ENCODE measurements at regions not wholly inside any gene's neighbourhood (a gene's known extent, or its start where the extent isn't known, plus 50 kb on each side); places are given as distances from the start of the nearest gene placed in this dataset.

DNA sequence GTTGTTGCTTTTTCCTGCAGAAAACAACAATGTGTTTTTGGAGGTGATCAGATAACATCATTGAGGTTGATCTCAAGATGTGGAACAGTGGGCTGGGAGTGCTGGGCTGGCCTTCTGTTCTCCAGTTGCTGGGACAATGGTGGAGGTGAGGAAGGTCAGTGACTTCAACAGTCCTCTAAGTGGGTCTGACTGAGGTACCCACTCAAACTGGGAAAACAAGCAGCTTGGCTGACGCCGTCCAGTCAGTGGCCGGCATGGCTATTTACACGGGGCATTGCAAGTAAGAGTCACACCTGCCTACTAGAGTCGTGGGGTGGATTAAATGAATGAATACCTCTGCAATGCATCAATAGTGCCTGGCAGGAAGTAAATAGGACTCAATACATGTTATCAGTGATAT lies 386.7 kb upstream of the ZFHX3 start:
- Histone ChIP-seq H3K27me3 (ENCODE audit: control insufficient read depth, insufficient read depth, low read length) (no peaks in the 10 kb centered on the region), H3K27ac (ENCODE audit: low read length) (no peak overlapping the region), H3K9me3 (ENCODE audit: control insufficient read depth, low read depth, low read length) (no peaks in the 10 kb centered on the region), H3K9ac (ENCODE audit: low read length) (no peak overlapping the region), H3K4me1 (ENCODE audit: control insufficient read depth, low read depth, low read length) (peaks cover 13% of the 10 kb centered on the region), H3K4me3 (ENCODE audit: low read length) (no peak overlapping the region), H3K36me3 (ENCODE audit: control insufficient read depth, low read depth, low read length) (no peaks in the 10 kb centered on the region)

DNA sequence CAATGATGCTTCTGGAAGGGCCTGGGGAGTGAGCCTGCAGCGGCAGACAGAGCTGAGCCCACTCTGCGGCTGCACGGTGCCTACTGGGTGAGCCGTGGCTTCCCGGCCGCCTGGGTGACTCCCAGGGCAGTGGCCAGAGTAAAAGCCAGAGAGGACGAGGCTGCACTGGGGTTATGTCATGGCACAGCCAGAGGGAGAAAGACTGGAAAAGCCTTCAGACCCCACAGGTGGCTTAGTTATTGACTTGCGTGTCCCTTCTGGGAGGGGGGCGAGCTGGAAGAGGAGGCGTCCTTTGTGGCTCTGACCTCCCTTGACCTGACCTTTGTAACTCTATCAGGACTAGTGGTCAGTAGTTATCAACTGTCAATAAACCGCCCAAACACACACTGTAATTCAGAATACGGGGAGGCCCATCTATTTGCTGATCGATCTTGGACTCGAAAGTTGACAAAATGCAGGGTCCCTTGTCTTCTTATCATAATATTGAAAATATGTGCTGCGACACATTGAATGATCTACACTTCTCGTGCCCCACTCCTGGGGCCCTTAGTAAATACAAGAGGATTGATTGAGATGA lies 385.9 kb upstream of the ZFHX3 start:
- Histone ChIP-seq H3K27ac (ENCODE audit: low read length) (no peak overlapping the region), H3K4me1 (ENCODE audit: control insufficient read depth, low read depth, low read length) (peaks cover 13% of the 10 kb centered on the region), H3K9me3 (ENCODE audit: control insufficient read depth, low read depth, low read length) (no peaks in the 10 kb centered on the region), H3K27me3 (ENCODE audit: control insufficient read depth, insufficient read depth, low read length) (no peaks in the 10 kb centered on the region), H3K9ac (ENCODE audit: low read length) (no peak overlapping the region), H3K36me3 (ENCODE audit: control insufficient read depth, low read depth, low read length) (no peaks in the 10 kb centered on the region), H3K4me3 (ENCODE audit: low read length) (no peak overlapping the region)

DNA sequence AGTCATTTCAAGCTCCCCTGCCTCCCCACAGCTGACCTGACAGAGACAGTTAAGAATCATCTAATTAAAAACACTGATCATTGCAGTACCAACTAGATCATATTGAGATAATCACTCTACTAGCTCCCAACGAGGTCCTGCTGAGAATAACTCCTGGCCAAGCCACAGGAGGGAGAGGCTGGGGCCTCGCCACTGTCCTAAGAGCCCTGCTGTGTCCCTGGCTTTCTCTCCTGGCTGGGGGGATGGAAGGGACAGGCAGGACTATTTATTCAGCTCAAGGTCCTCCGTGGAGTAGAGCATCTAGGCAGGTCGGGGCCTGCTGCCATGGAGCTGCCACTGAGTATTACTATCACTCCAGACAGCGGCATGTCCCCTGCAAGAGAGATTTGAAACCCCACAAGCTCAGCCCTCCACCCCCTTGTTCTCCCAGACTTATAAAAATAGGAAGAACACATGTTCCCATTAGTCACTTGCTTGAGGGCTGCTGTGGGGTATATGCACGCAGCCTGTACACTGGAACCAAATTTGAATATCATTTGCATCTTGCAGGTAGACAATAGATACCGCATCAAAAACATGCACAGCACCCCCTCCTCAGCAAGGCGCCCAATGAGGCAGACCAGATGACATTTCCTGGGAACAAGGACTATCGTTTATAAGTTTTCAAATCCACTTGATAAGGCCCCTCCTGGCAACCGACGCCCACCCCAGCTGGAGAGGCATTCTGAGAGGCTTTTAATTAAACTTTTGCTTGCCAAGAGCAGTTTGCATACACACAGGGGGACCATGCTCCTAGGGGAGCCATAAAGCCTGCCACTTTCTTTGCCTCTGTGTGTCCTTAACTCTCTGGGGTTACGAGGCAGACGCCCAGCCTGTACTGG lies 385.2 kb upstream of the ZFHX3 start:
- no peaks in the 10 kb centered on the region for H3K27me3 ChIP-seq (ENCODE audit: control insufficient read depth, insufficient read depth, low read length)
- H3K4me1 ChIP-seq (ENCODE audit: control insufficient read depth, low read depth, low read length): peaks cover 13% of the 10 kb centered on the region
- H3K4me3 ChIP-seq (ENCODE audit: low read length): no peak overlapping the region
- no peaks in the 10 kb centered on the region for H3K36me3 ChIP-seq (ENCODE audit: control insufficient read depth, low read depth, low read length)
- no peak overlapping the region for H3K9ac ChIP-seq (ENCODE audit: low read length)
- no peaks in the 10 kb centered on the region for H3K9me3 ChIP-seq (ENCODE audit: control insufficient read depth, low read depth, low read length)
- H3K27ac ChIP-seq (ENCODE audit: low read length): no peak overlapping the region

DNA sequence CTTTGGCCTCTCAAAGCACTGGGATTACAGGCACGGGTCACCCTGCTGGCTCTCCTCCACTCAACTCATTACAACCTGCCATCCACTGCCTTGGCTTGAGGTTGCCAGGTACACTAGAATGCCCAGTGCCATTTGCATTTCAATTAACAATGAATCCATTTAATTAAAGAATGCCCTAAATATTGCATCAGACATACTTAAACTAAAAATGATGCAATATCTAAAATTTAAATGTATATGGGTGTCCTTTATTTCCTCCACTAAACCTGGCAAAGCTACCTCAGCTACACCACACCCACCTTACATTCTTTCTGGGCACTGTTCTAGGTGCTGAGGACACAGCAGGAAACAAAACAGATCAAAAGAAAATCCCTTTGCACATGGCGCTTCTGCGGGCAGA lies 382.2 kb upstream of the ZFHX3 start:
- H3K36me3 ChIP-seq (ENCODE audit: control insufficient read depth, low read depth, low read length): no peaks in the 10 kb centered on the region
- no peak overlapping the region for H3K27ac ChIP-seq (ENCODE audit: low read length)
- no peaks in the 10 kb centered on the region for H3K9me3 ChIP-seq (ENCODE audit: control insufficient read depth, low read depth, low read length)
- no peak overlapping the region for H3K9ac ChIP-seq (ENCODE audit: low read length)
- no peak overlapping the region for H3K4me3 ChIP-seq (ENCODE audit: low read length)
- peaks cover 13% of the 10 kb centered on the region for H3K4me1 ChIP-seq (ENCODE audit: control insufficient read depth, low read depth, low read length)
- no peaks in the 10 kb centered on the region for H3K27me3 ChIP-seq (ENCODE audit: control insufficient read depth, insufficient read depth, low read length)

DNA sequence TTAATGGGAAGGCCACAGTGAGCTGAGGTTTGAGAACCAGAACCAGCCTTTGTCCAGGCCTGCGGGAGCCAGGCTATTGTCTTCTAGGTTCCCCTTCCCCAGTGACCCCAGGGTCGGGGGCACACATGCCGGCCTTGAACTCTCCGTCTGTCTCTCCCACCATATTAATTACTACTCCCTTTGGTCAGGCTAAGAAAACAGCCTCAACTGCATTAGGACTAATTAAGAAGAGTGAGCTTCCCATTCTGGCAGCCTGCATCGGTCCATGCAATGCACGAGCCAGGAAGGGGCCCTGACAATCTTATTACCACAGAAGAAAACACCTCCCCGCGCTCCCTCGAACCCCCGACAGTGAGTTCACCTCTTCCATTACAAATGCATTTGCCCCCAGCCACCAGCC lies 380.2 kb upstream of the ZFHX3 start:
- Histone ChIP-seq H3K36me3 (ENCODE audit: control insufficient read depth, low read depth, low read length) (no peaks in the 10 kb centered on the region), H3K27ac (ENCODE audit: low read length) (no peak overlapping the region), H3K9me3 (ENCODE audit: control insufficient read depth, low read depth, low read length) (no peaks in the 10 kb centered on the region), H3K9ac (ENCODE audit: low read length) (no peak overlapping the region), H3K27me3 (ENCODE audit: control insufficient read depth, insufficient read depth, low read length) (no peaks in the 10 kb centered on the region), H3K4me1 (ENCODE audit: control insufficient read depth, low read depth, low read length) (peaks cover 7% of the 10 kb centered on the region), H3K4me3 (ENCODE audit: low read length) (no peak overlapping the region)

DNA sequence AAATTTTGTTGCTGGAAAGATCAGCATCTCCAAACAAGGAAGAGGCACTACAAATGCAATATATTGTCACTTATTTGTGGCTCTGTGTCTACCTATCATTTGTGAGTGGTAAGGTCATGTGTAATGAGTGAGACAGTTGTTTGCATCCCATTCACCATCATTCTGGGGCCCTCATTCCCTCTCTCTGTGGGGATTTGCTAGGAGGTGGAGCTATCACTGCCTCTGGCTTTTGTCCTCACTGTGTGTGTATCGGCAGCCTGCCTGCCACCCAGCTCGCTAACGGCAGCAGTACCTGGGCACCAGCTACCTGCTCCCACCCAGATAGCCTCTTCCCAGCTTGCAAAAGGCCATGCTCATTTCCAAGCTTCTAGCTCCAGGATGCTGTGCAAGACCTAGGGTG lies 379.2 kb upstream of the ZFHX3 start:
- Histone ChIP-seq H3K9ac (ENCODE audit: low read length) (no peak overlapping the region), H3K27me3 (ENCODE audit: control insufficient read depth, insufficient read depth, low read length) (no peaks in the 10 kb centered on the region), H3K36me3 (ENCODE audit: control insufficient read depth, low read depth, low read length) (no peaks in the 10 kb centered on the region), H3K4me1 (ENCODE audit: control insufficient read depth, low read depth, low read length) (no peaks in the 10 kb centered on the region), H3K9me3 (ENCODE audit: control insufficient read depth, low read depth, low read length) (no peaks in the 10 kb centered on the region), H3K4me3 (ENCODE audit: low read length) (no peak overlapping the region), H3K27ac (ENCODE audit: low read length) (no peak overlapping the region)

DNA sequence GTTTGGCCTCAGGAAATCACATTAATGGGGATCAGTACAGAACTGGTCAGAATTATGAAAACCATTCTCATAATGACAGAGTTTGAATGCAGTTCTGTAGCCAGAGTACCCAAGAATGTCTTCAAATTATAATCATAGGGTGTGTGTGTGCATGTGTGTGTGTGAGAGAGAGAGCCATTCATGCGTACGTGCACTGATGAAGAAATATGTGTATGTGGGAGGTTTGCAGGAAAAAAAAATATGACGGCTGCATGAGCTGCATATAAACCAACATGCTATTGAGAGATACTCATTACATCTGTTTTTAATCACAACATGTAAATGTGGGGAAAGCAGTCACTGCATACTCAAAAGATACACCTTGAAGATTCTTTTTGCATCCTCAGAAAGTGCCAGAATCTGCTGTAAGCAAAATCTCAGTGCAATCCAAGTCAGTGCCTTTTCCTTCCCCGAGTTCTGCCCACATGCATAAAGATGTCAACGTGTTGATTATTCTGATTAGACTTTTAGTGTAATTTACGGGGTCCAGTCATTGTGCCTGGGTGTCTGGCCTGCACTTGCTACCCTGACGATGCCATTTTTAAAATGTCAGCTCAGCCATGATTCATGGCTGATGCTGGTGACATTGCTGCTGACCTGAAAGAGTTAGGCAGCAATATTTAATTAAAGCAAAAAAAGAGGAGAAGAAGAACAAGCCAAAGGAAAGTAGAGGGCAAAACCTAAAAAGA lies 378.7 kb upstream of the ZFHX3 start:
- Histone ChIP-seq H3K4me1 (ENCODE audit: control insufficient read depth, low read depth, low read length) (no peaks in the 10 kb centered on the region), H3K9me3 (ENCODE audit: control insufficient read depth, low read depth, low read length) (no peaks in the 10 kb centered on the region), H3K9ac (ENCODE audit: low read length) (no peak overlapping the region), H3K27me3 (ENCODE audit: control insufficient read depth, insufficient read depth, low read length) (no peaks in the 10 kb centered on the region), H3K36me3 (ENCODE audit: control insufficient read depth, low read depth, low read length) (no peaks in the 10 kb centered on the region), H3K4me3 (ENCODE audit: low read length) (no peak overlapping the region), H3K27ac (ENCODE audit: low read length) (no peak overlapping the region)

DNA sequence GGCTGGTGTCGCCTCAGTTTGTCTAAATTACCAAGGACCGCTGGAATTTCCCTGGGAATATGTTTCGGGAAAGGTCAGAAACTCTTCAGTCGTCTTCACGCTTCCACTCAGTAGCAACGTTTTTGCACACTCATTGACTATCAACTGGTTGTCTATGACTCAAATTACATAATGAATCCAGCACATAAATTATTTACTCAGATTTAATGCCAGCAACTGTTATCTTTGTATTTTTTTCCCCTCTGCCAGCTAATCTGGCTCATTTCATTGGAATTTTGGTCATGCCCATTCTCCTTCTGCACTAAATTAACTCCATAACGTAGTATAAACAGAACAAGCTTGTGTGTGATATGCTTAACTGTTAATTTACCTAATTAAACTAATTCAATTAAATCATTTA lies 372.7 kb upstream of the ZFHX3 start:
- Histone ChIP-seq H3K9ac (ENCODE audit: low read length) (no peak overlapping the region), H3K36me3 (ENCODE audit: control insufficient read depth, low read depth, low read length) (no peaks in the 10 kb centered on the region), H3K27me3 (ENCODE audit: control insufficient read depth, insufficient read depth, low read length) (no peaks in the 10 kb centered on the region), H3K4me3 (ENCODE audit: low read length) (no peak overlapping the region), H3K9me3 (ENCODE audit: control insufficient read depth, low read depth, low read length) (no peaks in the 10 kb centered on the region), H3K4me1 (ENCODE audit: control insufficient read depth, low read depth, low read length) (no peaks in the 10 kb centered on the region), H3K27ac (ENCODE audit: low read length) (no peak overlapping the region)

DNA sequence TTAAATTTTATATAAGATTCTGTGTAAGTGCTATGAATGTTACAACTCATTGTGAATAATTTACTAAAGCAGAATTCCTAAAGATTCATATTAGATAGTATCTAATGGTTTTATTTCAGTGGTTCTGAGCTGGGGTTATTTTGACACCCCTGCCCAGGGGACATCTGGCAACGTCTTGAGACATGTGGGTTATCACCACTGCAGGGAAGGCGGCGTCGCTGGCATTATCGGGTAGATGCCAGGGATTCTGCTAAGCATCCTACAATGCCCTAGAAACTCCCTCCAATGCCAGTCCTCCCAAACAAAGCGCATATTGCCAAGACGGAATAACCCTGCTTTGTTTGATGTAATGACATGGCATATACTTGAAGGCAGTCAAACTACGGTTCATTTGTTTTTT lies 372.3 kb upstream of the ZFHX3 start:
- Histone ChIP-seq H3K4me1 (ENCODE audit: control insufficient read depth, low read depth, low read length) (no peaks in the 10 kb centered on the region), H3K9me3 (ENCODE audit: control insufficient read depth, low read depth, low read length) (no peaks in the 10 kb centered on the region), H3K27me3 (ENCODE audit: control insufficient read depth, insufficient read depth, low read length) (no peaks in the 10 kb centered on the region), H3K9ac (ENCODE audit: low read length) (no peak overlapping the region), H3K27ac (ENCODE audit: low read length) (no peak overlapping the region), H3K36me3 (ENCODE audit: control insufficient read depth, low read depth, low read length) (no peaks in the 10 kb centered on the region), H3K4me3 (ENCODE audit: low read length) (no peak overlapping the region)

DNA sequence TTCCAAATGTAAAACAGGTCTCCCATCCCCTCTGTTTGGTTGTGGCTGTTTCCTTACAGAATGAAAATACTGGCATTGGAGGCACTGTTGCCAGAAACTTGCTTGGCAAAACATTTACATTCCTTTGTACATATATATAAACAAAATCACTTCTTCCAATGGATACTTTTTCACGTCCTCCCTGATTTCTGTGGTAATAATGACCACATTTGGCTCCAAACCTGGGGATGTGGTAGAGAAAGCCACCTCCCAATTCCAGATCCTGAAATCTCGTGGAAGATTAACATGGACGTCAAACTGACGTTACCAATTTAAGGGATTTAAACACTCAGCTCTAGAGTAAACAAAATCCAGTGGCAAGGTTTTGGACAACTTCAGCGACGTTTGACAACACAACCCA lies 370.8 kb upstream of the ZFHX3 start:
- H3K27me3 ChIP-seq (ENCODE audit: control insufficient read depth, insufficient read depth, low read length): no peaks in the 10 kb centered on the region
- H3K9ac ChIP-seq (ENCODE audit: low read length): no peak overlapping the region

DNA sequence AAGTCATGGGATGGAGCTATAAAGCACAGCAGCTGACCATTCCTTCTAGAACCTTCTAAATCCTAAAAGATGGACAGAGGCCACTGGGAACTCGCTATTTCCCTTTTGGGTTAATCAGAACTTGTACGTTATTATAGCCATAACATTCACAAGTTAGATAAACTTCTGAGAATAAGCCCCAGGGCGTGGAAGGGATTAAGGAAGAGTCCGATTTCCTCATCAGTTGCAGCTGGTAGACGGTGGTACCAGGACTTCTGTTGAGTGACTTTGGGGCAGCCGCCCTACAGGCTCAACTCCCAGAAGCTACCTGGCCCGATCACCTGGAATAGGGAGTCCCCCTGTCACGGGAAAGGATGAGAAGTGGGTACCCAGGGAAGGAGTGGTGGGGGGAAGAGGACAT lies 370.1 kb upstream of the ZFHX3 start:
- Histone ChIP-seq H3K27ac (ENCODE audit: low read length) (no peak overlapping the region), H3K36me3 (ENCODE audit: control insufficient read depth, low read depth, low read length) (no peaks in the 10 kb centered on the region), H3K4me3 (ENCODE audit: low read length) (no peak overlapping the region), H3K9me3 (ENCODE audit: control insufficient read depth, low read depth, low read length) (no peaks in the 10 kb centered on the region), H3K27me3 (ENCODE audit: control insufficient read depth, insufficient read depth, low read length) (no peaks in the 10 kb centered on the region), H3K9ac (ENCODE audit: low read length) (no peak overlapping the region), H3K4me1 (ENCODE audit: control insufficient read depth, low read depth, low read length) (no peaks in the 10 kb centered on the region)

More for the DNA sequence above, 370.8 kb upstream of the ZFHX3 start:
- Histone ChIP-seq H3K36me3 (ENCODE audit: control insufficient read depth, low read depth, low read length) (no peaks in the 10 kb centered on the region), H3K27ac (ENCODE audit: low read length) (no peak overlapping the region), H3K4me1 (ENCODE audit: control insufficient read depth, low read depth, low read length) (no peaks in the 10 kb centered on the region), H3K4me3 (ENCODE audit: low read length) (no peak overlapping the region), H3K9me3 (ENCODE audit: control insufficient read depth, low read depth, low read length) (no peaks in the 10 kb centered on the region)

All from iPS-18a (cell line).